CD4-positive, CD25-positive, alpha-beta regulatory T cell (primary cell): ENCODE measurements at regions not wholly inside any gene's neighbourhood (a gene's known extent, or its start where the extent isn't known, plus 50 kb on each side); places are given as distances from the start of the nearest gene placed in this dataset.

ENCODE experiments used
- ATAC-seq, 2 donors: fragments of 150-1000 bp; cut with Tn5 transposase; one replicate each; pipeline ENCODE4 v1.10.0; 2021; ENCODE audit warnings: low read depth in 2 of 2, moderate number of reproducible peaks in 2 of 2, moderate library complexity in 1 of 2
- DNase-seq, 3 donors: peaks; one replicate each; pipeline versions ENCODE4 v3.0.0 to v3.0.0-alpha.2; 2012 to 2022; ENCODE audit warnings: mixed read lengths in 1 of 3
- H3K27ac ChIP-seq: one replicate; pipeline ENCODE4 v1.7.0; 2013; ENCODE audit warnings: mild to moderate bottlenecking, low read length; ENCODE audit not compliant: insufficient read depth, poor library complexity, severe bottlenecking
- H3K27me3 ChIP-seq: one replicate; pipeline ENCODE4 v1.7.0; 2013; ENCODE audit warnings: low read length; ENCODE audit not compliant: control insufficient read depth, insufficient read depth
- H3K36me3 ChIP-seq: one replicate; pipeline ENCODE4 v1.7.0; 2013; ENCODE audit warnings: mild to moderate bottlenecking, low read length, moderate library complexity; ENCODE audit not compliant: control insufficient read depth, insufficient read depth
- H3K4me1 ChIP-seq: 2 replicates; pipeline ENCODE4 v1.7.0; 2013; ENCODE audit warnings: mild to moderate bottlenecking, low read length; ENCODE audit not compliant: insufficient read depth, control insufficient read depth, poor library complexity, severe bottlenecking
- H3K4me3 ChIP-seq: one replicate; pipeline ENCODE4 v1.7.0; 2013; ENCODE audit warnings: low read depth, mild to moderate bottlenecking, low read length, moderate library complexity
- H3K9me3 ChIP-seq, 2 experiments: 1 replicate in 1 of 2; 2 replicates in 1 of 2; pipeline ENCODE4 v1.7.0; 2013; ENCODE audit warnings: low read length in 2 of 2, mild to moderate bottlenecking in 1 of 2, moderate library complexity in 1 of 2; ENCODE audit not compliant: control insufficient read depth in 2 of 2
- H3K27ac Mint-ChIP-seq, 3 donors: one replicate each; pipeline ENCODE4 v1.8.0; 2020 to 2022; ENCODE audit warnings: mild to moderate bottlenecking in 3 of 3, mixed read lengths in 3 of 3, moderate library complexity in 2 of 3
- H3K27me3 Mint-ChIP-seq: one replicate; pipeline ENCODE4 v1.8.0; 2022; ENCODE audit warnings: mild to moderate bottlenecking, mixed read lengths
- H3K36me3 Mint-ChIP-seq: one replicate; pipeline ENCODE4 v1.8.0; 2020; ENCODE audit warnings: mixed read lengths
- H3K4me1 Mint-ChIP-seq, 4 donors: one replicate each; pipeline ENCODE4 v1.8.0; 2020 to 2022; ENCODE audit warnings: mixed read lengths in 4 of 4, mild to moderate bottlenecking in 1 of 4
- H3K4me3 Mint-ChIP-seq, 4 donors: one replicate each; pipeline ENCODE4 v1.8.0; 2020 to 2022; ENCODE audit warnings: mild to moderate bottlenecking in 4 of 4, mixed read lengths in 4 of 4, moderate library complexity in 3 of 4
- H3K9me3 Mint-ChIP-seq, 7 donors: one replicate each; pipeline ENCODE4 v1.8.0; 2020 to 2022; ENCODE audit warnings: mixed read lengths in 7 of 7, mild to moderate bottlenecking in 3 of 7, moderate library complexity in 2 of 7

DNA sequence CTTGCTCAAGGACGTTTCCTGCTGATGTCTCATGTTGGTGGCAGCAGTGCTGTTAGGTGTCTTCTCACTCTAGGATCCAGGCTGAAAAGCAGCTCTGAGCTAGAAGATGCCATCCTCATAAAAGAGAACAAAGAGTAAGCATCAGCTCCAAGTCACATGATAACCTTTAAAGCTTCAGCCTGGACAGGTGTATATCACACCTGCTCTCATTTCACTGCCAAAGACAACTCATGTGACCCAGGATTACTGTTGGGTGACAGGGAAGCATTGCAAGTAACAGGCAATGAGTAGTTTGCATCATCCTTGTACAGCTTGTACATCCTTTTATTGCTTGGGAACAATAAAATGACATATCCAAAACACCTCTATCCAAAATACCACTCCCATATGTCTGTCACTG, 423.4 kb upstream of the DPP6 start:
- H3K27ac Mint-ChIP-seq: no peak overlapping the region
- H3K4me3 Mint-ChIP-seq: no peak overlapping the region
- Histone ChIP-seq H3K4me1 (no peaks in the 10 kb centered on the region), H3K27ac (no peak overlapping the region), H3K36me3 (no peaks in the 10 kb centered on the region), H3K4me3 (no peak overlapping the region), H3K9me3 (peaks cover 0 to 6% of the 10 kb centered on the region in 2 experiments), H3K27me3 (no peaks in the 10 kb centered on the region)
- no peaks in the 10 kb centered on the region for H3K27me3 Mint-ChIP-seq
- no peaks in the 10 kb centered on the region for H3K36me3 Mint-ChIP-seq
- H3K9me3 Mint-ChIP-seq: peaks cover 6 to 20% (median 8%) of the 10 kb centered on the region in 7 donors
- DNase-seq: no peak
- no peaks in the 10 kb centered on the region for H3K4me1 Mint-ChIP-seq
- ATAC-seq: no peak

DNA sequence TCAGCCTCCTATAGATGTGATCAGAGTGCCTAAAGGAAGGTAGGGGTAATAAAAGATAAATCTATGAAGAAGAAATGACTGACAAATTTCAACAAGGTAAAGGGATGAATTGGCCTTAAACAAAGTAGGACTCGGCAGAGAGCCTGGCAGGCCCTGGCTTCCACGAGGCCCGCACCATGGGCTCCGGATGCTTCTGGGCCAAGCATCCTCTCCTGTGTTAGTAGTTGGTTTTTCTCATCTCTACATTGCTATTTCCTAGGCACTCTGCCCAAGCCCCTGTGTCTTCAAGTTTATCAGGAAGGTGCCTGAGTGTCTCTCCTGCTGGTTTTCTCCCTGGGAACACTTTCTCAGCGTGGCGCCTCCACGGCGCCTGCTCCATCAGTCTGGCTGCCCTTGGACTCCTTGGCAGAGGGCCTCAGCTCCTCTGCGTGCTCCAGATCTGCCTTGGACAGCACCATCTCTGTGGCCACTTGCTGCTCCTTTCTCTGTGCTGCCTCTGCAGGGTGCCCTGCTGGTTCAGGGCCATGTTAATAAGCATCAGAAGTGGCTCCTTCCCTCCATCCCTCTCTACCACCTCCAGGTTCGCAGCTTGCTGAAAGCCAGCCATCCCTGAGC, 413.3 kb upstream of the DPP6 start:
- Histone ChIP-seq H3K27ac (no peak overlapping the region), H3K9me3 (peaks cover 3 to 5% of the 10 kb centered on the region in 2 experiments), H3K4me3 (no peak overlapping the region), H3K36me3 (no peaks in the 10 kb centered on the region), H3K4me1 (no peaks in the 10 kb centered on the region), H3K27me3 (no peaks in the 10 kb centered on the region)
- Mint-ChIP-seq H3K27me3 (no peaks in the 10 kb centered on the region), H3K9me3 (peaks cover 0 to 26% (median 12%) of the 10 kb centered on the region in 7 donors), H3K27ac (no peak overlapping the region), H3K4me3 (no peak overlapping the region), H3K4me1 (no peaks in the 10 kb centered on the region), H3K36me3 (no peaks in the 10 kb centered on the region)
- DNase-seq (no peak), ATAC-seq (no peak)

DNA sequence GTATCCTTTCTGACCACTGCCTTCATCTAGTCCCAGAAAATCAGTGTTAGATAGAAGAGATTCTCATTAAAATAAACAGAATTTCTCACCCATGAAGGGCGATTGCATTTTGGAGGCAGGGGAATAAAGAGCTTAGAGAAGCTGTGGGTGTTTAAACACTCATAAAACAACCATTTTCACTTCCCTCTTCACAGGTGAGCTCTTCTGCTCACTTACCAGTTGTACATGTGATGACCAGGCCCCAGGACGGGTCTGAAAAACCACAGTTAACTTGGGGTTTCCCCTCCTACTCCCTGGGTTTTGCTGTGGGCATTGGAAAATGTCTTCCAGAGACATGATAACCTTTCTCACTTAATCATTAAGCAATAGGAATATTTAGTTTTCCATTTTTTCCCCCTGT, 411.6 kb upstream of the DPP6 start:
- Histone ChIP-seq H3K27ac (no peak overlapping the region), H3K27me3 (no peaks in the 10 kb centered on the region), H3K4me3 (no peak overlapping the region), H3K36me3 (no peaks in the 10 kb centered on the region), H3K9me3 (peaks cover 3 to 9% of the 10 kb centered on the region in 2 experiments), H3K4me1 (no peaks in the 10 kb centered on the region)
- Mint-ChIP-seq H3K27me3 (no peaks in the 10 kb centered on the region), H3K9me3 (peaks cover 0 to 31% (median 14%) of the 10 kb centered on the region in 7 donors), H3K4me1 (no peaks in the 10 kb centered on the region), H3K4me3 (no peak overlapping the region), H3K36me3 (no peaks in the 10 kb centered on the region), H3K27ac (no peak overlapping the region)
- ATAC-seq (no peak), DNase-seq (no peak)

DNA sequence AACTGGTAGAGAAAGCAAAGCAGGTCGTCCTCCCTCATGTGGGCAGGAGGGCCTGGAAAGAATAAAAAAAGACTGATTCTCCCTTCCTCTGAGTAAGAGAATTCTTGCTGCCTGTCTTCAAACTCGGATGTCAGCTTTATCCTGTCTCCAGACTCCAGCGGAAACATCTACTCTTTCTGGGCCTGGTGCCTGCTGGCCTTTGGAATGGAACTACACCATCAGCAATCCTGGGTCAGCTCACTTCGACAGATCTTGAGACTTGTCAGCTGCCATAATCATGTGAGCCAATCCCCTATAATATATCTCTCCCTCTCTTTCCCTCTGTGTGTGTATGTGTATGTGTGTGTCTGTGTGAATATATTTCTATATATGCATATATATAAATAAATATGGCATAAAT, 411.0 kb upstream of the DPP6 start:
- ATAC-seq (no peak), DNase-seq (no peak)
- Mint-ChIP-seq H3K36me3 (no peaks in the 10 kb centered on the region), H3K27ac (no peak overlapping the region), H3K27me3 (no peaks in the 10 kb centered on the region), H3K4me3 (no peak overlapping the region), H3K4me1 (no peaks in the 10 kb centered on the region), H3K9me3 (peaks cover 0 to 33% (median 14%) of the 10 kb centered on the region in 7 donors)
- no peaks in the 10 kb centered on the region for H3K4me1 ChIP-seq
- H3K9me3 ChIP-seq: peaks cover 3 to 9% of the 10 kb centered on the region in 2 experiments
- H3K36me3 ChIP-seq: no peaks in the 10 kb centered on the region
- H3K4me3 ChIP-seq: no peak overlapping the region
- H3K27me3 ChIP-seq: no peaks in the 10 kb centered on the region
- no peak overlapping the region for H3K27ac ChIP-seq

DNA sequence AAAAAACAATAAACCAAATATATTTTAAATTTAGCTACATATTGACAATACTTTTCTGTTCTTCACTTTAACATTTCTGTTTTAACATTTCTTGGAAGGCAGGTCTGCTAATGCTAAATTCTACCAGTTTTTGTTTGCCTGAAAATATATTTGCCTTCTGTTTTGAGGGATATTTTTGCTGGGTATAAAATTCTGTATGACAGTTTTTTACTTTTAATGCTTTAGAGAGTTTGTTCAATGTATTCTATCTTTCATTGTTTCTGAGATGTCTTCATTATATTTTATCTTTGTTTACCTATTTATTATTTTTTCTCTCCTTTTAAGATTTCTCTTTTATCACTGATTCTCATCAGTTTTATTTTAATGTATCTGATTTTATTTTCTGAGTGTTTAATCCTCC, 409.2 kb upstream of the DPP6 start:
- no peak overlapping the region for H3K27ac ChIP-seq
- Mint-ChIP-seq H3K4me1 (no peaks in the 10 kb centered on the region), H3K36me3 (no peaks in the 10 kb centered on the region), H3K4me3 (no peak overlapping the region), H3K27ac (no peak overlapping the region), H3K27me3 (no peaks in the 10 kb centered on the region), H3K9me3 (peaks cover 2 to 27% (median 14%) of the 10 kb centered on the region in 7 donors)
- no peaks in the 10 kb centered on the region for H3K27me3 ChIP-seq
- H3K9me3 ChIP-seq: peaks cover 0 to 9% of the 10 kb centered on the region in 2 experiments
- H3K4me1 ChIP-seq: no peaks in the 10 kb centered on the region
- no peaks in the 10 kb centered on the region for H3K36me3 ChIP-seq
- DNase-seq: no peak
- no peak for ATAC-seq
- no peak overlapping the region for H3K4me3 ChIP-seq

DNA sequence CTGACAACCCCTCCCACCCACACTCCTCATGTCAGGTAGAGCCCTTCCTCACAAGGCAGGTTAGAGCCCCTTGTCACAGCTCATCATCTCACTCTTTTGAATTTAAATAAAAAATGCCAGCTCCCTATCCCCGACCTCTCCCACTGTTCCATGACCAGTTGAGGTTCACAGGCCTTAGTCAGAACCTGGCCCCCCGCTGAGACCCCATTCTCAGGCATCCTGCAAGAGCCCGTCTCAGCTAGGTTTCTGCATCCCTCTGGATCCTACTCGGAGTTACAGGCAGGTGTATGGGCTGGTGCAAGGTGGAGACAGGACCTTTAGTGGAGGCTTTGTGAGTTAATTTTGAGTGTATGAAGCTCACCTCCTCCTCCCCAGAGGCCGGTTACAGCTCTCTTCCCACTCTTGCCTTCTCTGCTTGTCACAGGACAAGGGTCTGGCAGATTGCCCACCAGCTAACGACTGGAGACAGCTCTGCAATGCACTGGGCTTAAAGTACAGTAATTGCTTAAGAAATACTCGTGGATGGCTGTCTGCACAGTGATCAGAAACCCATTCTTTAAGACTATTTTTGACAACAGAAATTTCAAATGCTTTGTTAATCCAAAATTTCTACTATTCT, 394.9 kb upstream of the DPP6 start:
- peaks cover 0 to 5% of the 10 kb centered on the region in 2 experiments for H3K9me3 ChIP-seq
- DNase-seq (no peak), ATAC-seq (no peak)
- H3K27ac ChIP-seq: no peak overlapping the region
- no peaks in the 10 kb centered on the region for H3K4me1 ChIP-seq
- Mint-ChIP-seq H3K27me3 (no peaks in the 10 kb centered on the region), H3K4me3 (no peak overlapping the region), H3K9me3 (peaks cover 0 to 9% (median 1%) of the 10 kb centered on the region in 7 donors), H3K27ac (no peak overlapping the region), H3K36me3 (no peaks in the 10 kb centered on the region), H3K4me1 (no peaks in the 10 kb centered on the region)
- no peak overlapping the region for H3K4me3 ChIP-seq
- no peaks in the 10 kb centered on the region for H3K27me3 ChIP-seq
- no peaks in the 10 kb centered on the region for H3K36me3 ChIP-seq

DNA sequence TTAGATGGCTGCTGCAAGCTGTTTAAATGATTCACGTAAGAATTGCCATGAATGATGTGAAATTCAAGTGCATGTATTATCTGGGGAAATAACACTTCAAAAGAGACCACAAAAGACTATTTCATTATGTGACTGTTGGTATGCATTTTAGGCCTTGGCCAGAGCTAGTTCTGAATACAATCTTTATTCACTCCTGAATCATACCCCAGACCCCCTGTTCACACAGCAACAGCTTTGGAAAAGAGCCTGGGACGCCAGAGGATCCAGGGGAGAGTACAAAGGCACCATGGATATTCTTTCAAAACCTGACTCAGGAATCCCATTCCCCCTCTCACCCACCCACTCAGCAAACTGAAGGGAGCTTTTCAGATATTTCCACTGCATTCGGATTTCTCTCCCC, 377.1 kb upstream of the DPP6 start:
- H3K9me3 ChIP-seq: no peaks in the 10 kb centered on the region
- no peaks in the 10 kb centered on the region for H3K27me3 Mint-ChIP-seq
- no peak overlapping the region for H3K27ac ChIP-seq
- H3K36me3 Mint-ChIP-seq: no peaks in the 10 kb centered on the region
- DNase-seq (no peak), ATAC-seq (no peak)
- no peaks in the 10 kb centered on the region for H3K4me1 Mint-ChIP-seq
- H3K4me3 ChIP-seq: no peak overlapping the region
- H3K4me3 Mint-ChIP-seq: no peak overlapping the region
- H3K4me1 ChIP-seq: no peaks in the 10 kb centered on the region
- peak overlapping the region in 1 of 3 donors; percentile 26 for H3K27ac Mint-ChIP-seq
- no peaks in the 10 kb centered on the region for H3K36me3 ChIP-seq
- H3K27me3 ChIP-seq: no peaks in the 10 kb centered on the region
- peaks cover 0 to 5% (median 3%) of the 10 kb centered on the region in 7 donors for H3K9me3 Mint-ChIP-seq

DNA sequence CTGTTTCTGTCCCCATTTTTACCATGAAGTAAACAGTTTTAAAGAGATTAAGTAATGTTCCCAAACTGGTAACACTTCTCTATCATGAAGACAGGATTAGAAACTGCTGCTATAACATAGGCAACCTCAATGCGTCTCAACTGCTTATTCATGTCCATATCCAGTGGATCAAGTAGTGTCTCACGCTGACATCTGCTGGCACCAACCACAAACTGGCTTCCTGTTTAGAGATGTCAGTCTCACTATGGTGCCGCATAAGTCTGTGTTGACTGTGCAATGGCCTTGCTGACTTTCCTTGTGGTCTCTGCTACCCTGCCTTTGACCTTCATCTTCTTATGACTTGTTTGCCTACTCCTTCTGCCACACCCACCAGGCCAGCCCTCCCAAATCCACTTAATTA, 369.6 kb upstream of the DPP6 start:
- H3K27ac Mint-ChIP-seq: no peak overlapping the region
- H3K9me3 Mint-ChIP-seq: peaks cover 0 to 7% (median 2%) of the 10 kb centered on the region in 7 donors
- Histone ChIP-seq H3K36me3 (no peaks in the 10 kb centered on the region), H3K27ac (no peak overlapping the region), H3K4me3 (no peak overlapping the region), H3K27me3 (no peaks in the 10 kb centered on the region), H3K9me3 (no peaks in the 10 kb centered on the region), H3K4me1 (no peaks in the 10 kb centered on the region)
- no peaks in the 10 kb centered on the region for H3K27me3 Mint-ChIP-seq
- no peak overlapping the region for H3K4me3 Mint-ChIP-seq
- no peaks in the 10 kb centered on the region for H3K36me3 Mint-ChIP-seq
- H3K4me1 Mint-ChIP-seq: no peaks in the 10 kb centered on the region
- DNase-seq: no peak
- no peak for ATAC-seq
